Loucy (cell line): ENCODE measurements at regions not wholly inside any gene's neighbourhood (a gene's known extent, or its start where the extent isn't known, plus 50 kb on each side); places are given as distances from the start of the nearest gene placed in this dataset.

Experiments
- H2AFZ ChIP-seq: fragments of 200-600 bp; sonication (generic); 2 replicates; pipeline ENCODE4 v1.6.0; 2016; ENCODE audit warnings: antibody characterized with exemption, mild to moderate bottlenecking, low read length, moderate library complexity
- H3F3A ChIP-seq: fragments of 200-600 bp; 2 replicates; pipeline ENCODE4 v1.6.0; 2016; ENCODE audit warnings: antibody characterized with exemption, low read depth, mild to moderate bottlenecking
- H3K27me3 ChIP-seq: fragments of 200-600 bp; sonication (generic); 2 replicates; pipeline ENCODE4 v1.6.1; 2014; ENCODE audit warnings: low read length, mild to moderate bottlenecking; ENCODE audit not compliant: insufficient read depth, poor library complexity, severe bottlenecking
- H3K36me3 ChIP-seq: fragments of 200-600 bp; sonication (generic); 2 replicates; pipeline ENCODE4 v1.6.1; 2016; ENCODE audit warnings: low read length; ENCODE audit not compliant: insufficient read depth
- H3K4me1 ChIP-seq: fragments of 200-600 bp; sonication (generic); 2 replicates; pipeline ENCODE4 v1.5.1; 2014; ENCODE audit warnings: low read length, mild to moderate bottlenecking; ENCODE audit not compliant: insufficient read depth, poor library complexity, severe bottlenecking
- H3K4me2 ChIP-seq: fragments of 200-600 bp; sonication (generic); 2 replicates; pipeline ENCODE4 v1.6.0; 2014; ENCODE audit warnings: antibody characterized with exemption, low read length, low read depth, mild to moderate bottlenecking; ENCODE audit not compliant: poor library complexity, severe bottlenecking
- H3K4me3 ChIP-seq: fragments of 200-600 bp; sonication (generic); 2 replicates; pipeline ENCODE4 v1.5.1; 2014; ENCODE audit warnings: low read length, mild to moderate bottlenecking, mixed read lengths; ENCODE audit not compliant: poor library complexity, severe bottlenecking
- H3K79me2 ChIP-seq: fragments of 200-600 bp; sonication (generic); 2 replicates; pipeline ENCODE4 v1.6.1; 2014; ENCODE audit warnings: low read length; ENCODE audit not compliant: insufficient read depth
- H3K9ac ChIP-seq: fragments of 200-600 bp; sonication (generic); 2 replicates; pipeline ENCODE4 v1.6.0; 2014; ENCODE audit warnings: mild to moderate bottlenecking, low read depth, low read length, moderate library complexity; ENCODE audit not compliant: poor library complexity, severe bottlenecking
- H3K9me2 ChIP-seq: fragments of 200-600 bp; sonication (generic); replicated peaks from 2 replicates; pipeline ENCODE4 v1.6.1; 2016; ENCODE audit warnings: low read depth, low read length, mixed read lengths
- H3K9me3 ChIP-seq: fragments of 200-600 bp; sonication (generic); 2 replicates; pipeline ENCODE4 v1.6.1; 2014; ENCODE audit warnings: mild to moderate bottlenecking, antibody characterized with exemption, low read length, low read depth; ENCODE audit not compliant: insufficient read depth
- H4K20me1 ChIP-seq: fragments of 200-600 bp; sonication (generic); 2 replicates; pipeline ENCODE4 v1.6.0; 2014; ENCODE audit warnings: antibody characterized with exemption, low read length, mild to moderate bottlenecking; ENCODE audit not compliant: insufficient read depth, poor library complexity, severe bottlenecking
- CTCF ChIP-seq: fragments of 200-600 bp; sonication (generic); conservative IDR thresholded peaks from 2 replicates; pipeline ENCODE4 v1.5.1; 2014; ENCODE audit warnings: mild to moderate bottlenecking, antibody characterized with exemption, low read length
- EZH2phosphoT487 ChIP-seq: fragments of 200-600 bp; IDR thresholded peaks from 2 replicates; pipeline ENCODE4 v1.6.1; 2018; ENCODE audit warnings: antibody characterized with exemption, mild to moderate bottlenecking, moderate library complexity, borderline replicate concordance

- H3K4me3 ChIP-seq, result no peak overlapping the region
- no peaks in the 10 kb centered on the region for H3K27me3 ChIP-seq
- H3K9me3 ChIP-seq, result no peaks in the 10 kb centered on the region
- H3K4me1 ChIP-seq, result no peaks in the 10 kb centered on the region
- no peak overlapping the region for H3K9ac ChIP-seq
- H3K4me2 ChIP-seq, result no peak overlapping the region
- no peaks in the 10 kb centered on the region for H3F3A ChIP-seq
- H3K79me2 ChIP-seq, result no peaks in the 10 kb centered on the region
- TF ChIP-seq EZH2phosphoT487 (no peak), CTCF (no peak)
- H4K20me1 ChIP-seq, result no peaks in the 10 kb centered on the region
- no peaks in the 10 kb centered on the region for H3K9me2 ChIP-seq
- no peaks in the 10 kb centered on the region for H3K36me3 ChIP-seq
- H2AFZ ChIP-seq, result no peak overlapping the region
Observed at GRCh38 chr4:184921456-184921855, 95.7 kb upstream of the ACSL1 start.

GRCh38 chr4:184922301-184922700 lies 96.0 kb upstream of the HELT start:
- H3K79me2 ChIP-seq, result no peaks in the 10 kb centered on the region
- H2AFZ ChIP-seq, result no peak overlapping the region
- no peak overlapping the region for H3K4me2 ChIP-seq
- no peaks in the 10 kb centered on the region for H3K9me3 ChIP-seq
- no peaks in the 10 kb centered on the region for H3K36me3 ChIP-seq
- H3K9ac ChIP-seq, result no peak overlapping the region
- H3K4me1 ChIP-seq, result no peaks in the 10 kb centered on the region
- H3K4me3 ChIP-seq, result no peak overlapping the region
- no peaks in the 10 kb centered on the region for H4K20me1 ChIP-seq
- H3F3A ChIP-seq, result no peaks in the 10 kb centered on the region
- no peaks in the 10 kb centered on the region for H3K9me2 ChIP-seq
- TF ChIP-seq EZH2phosphoT487 (no peak), CTCF (no peak)
- H3K27me3 ChIP-seq, result no peaks in the 10 kb centered on the region

GRCh38 chr4:184924516-184924915 lies 93.8 kb upstream of the HELT start:
- Histone ChIP-seq H3K79me2 (no peaks in the 10 kb centered on the region), H3F3A (no peaks in the 10 kb centered on the region), H4K20me1 (no peaks in the 10 kb centered on the region), H3K9ac (no peak overlapping the region), H3K4me2 (no peak overlapping the region), H2AFZ (no peak overlapping the region), H3K4me1 (no peaks in the 10 kb centered on the region), H3K4me3 (no peak overlapping the region), H3K9me2 (no peaks in the 10 kb centered on the region), H3K9me3 (no peaks in the 10 kb centered on the region), H3K36me3 (no peaks in the 10 kb centered on the region), H3K27me3 (no peaks in the 10 kb centered on the region)
- TF ChIP-seq CTCF (no peak), EZH2phosphoT487 (no peak)
